Neural crest cell (in vitro differentiated cells): ENCODE measurements at regions not wholly inside any gene's neighbourhood (a gene's known extent, or its start where the extent isn't known, plus 50 kb on each side); places are given as distances from the start of the nearest gene placed in this dataset.

Experiments used
- DNase-seq: peaks from one replicate; pipeline ENCODE4 v3.0.0; 2021; ENCODE audit warnings: low read depth, mixed read lengths, low spot score
- H3K27ac Mint-ChIP-seq: one replicate; pipeline ENCODE4 v1.8.0; 2021; ENCODE audit warnings: mild to moderate bottlenecking, mixed read lengths; ENCODE audit not compliant: unreplicated experiment
- H3K27me3 Mint-ChIP-seq: 2 replicates; pipeline ENCODE4 v1.8.0; 2021; ENCODE audit warnings: low read depth, mild to moderate bottlenecking, mixed read lengths
- H3K36me3 Mint-ChIP-seq: 2 replicates; pipeline ENCODE4 v1.8.0; 2021; ENCODE audit warnings: low read depth, mild to moderate bottlenecking, mixed read lengths
- H3K4me1 Mint-ChIP-seq: 2 replicates; pipeline ENCODE4 v1.8.0; 2021; ENCODE audit warnings: mixed read lengths
- H3K4me3 Mint-ChIP-seq: one replicate; pipeline ENCODE4 v1.8.0; 2021; ENCODE audit warnings: mild to moderate bottlenecking, mixed read lengths
- H3K9me3 Mint-ChIP-seq: 2 replicates; pipeline ENCODE4 v1.8.0; 2021; ENCODE audit warnings: mixed read lengths
- CTCF ChIP-seq: fragments of 200-600 bp; sonication (generic); conservative IDR thresholded peaks from 2 replicates; pipeline ENCODE4 v1.5.0; 2021; ENCODE audit warnings: antibody characterized with exemption, mild to moderate bottlenecking

- TF ChIP-seq CTCF, result no peak
- DNase-seq, result no peak
- H3K4me3 Mint-ChIP-seq, result no peak overlapping the region
- H3K9me3 Mint-ChIP-seq, result no peaks in the 10 kb centered on the region
- H3K36me3 Mint-ChIP-seq, result no peaks in the 10 kb centered on the region
- H3K4me1 Mint-ChIP-seq, result peaks cover 35% of the 10 kb centered on the region
- H3K27ac Mint-ChIP-seq, result no peak overlapping the region
- H3K27me3 Mint-ChIP-seq, result no peaks in the 10 kb centered on the region
Observed at GRCh38 chr18:28526196-28526595, 349.3 kb upstream of the CDH2 start.

DNA sequence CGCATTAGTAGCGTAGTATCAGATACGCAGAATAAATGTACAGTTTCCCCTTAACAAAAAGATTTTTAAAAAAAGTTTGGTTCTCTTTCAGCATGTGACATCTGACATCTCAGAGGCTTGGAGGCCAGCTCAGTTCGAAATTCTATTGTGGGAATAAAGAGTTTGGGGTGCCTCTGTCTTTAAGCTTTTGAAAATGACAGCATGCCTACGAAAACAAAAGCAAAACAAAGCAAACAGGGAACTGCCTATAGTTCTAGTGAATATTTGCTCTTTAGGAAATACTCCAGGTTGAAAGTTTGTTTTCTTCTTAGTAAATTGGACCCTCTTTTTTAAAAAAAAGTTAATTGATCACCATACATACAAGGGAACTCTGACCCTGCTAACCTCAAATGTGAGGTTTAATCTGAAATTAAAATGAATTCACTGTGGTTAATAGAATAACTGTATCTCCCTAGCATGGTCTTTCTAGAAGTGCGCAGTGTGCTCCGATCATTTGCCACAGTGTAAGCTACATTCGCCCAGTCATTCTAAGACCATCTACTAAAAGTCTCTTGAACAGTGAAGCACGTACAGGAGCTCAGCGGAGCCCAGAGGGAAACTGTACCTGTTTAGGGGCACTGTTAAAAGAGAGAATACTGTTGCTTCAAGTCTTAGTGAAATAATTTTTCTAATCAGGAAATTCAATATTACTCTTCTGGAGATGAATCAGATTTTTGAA, 347.0 kb upstream of the CDH2 start:
- no peaks in the 10 kb centered on the region for H3K9me3 Mint-ChIP-seq
- no peaks in the 10 kb centered on the region for H3K36me3 Mint-ChIP-seq
- H3K27ac Mint-ChIP-seq, result peak overlapping the region; percentile 9
- TF ChIP-seq CTCF, result no peak
- DNase-seq, result no peak
- H3K27me3 Mint-ChIP-seq, result no peaks in the 10 kb centered on the region
- H3K4me3 Mint-ChIP-seq, result peak overlapping the region; percentile 3
- peaks cover 35% of the 10 kb centered on the region for H3K4me1 Mint-ChIP-seq

- no peak for DNase-seq
- peak overlapping the region; percentile 0 for H3K27ac Mint-ChIP-seq
- H3K36me3 Mint-ChIP-seq, result no peaks in the 10 kb centered on the region
- TF ChIP-seq CTCF, result no peak
- H3K4me3 Mint-ChIP-seq, result peak overlapping the region; percentile 25
- peaks cover 35% of the 10 kb centered on the region for H3K4me1 Mint-ChIP-seq
- no peaks in the 10 kb centered on the region for H3K9me3 Mint-ChIP-seq
- H3K27me3 Mint-ChIP-seq, result no peaks in the 10 kb centered on the region
Observed at GRCh38 chr18:28522236-28522635, 345.3 kb upstream of the CDH2 start.

- TF ChIP-seq CTCF, result no peak
- no peak overlapping the region for H3K4me3 Mint-ChIP-seq
- no peaks in the 10 kb centered on the region for H3K9me3 Mint-ChIP-seq
- peaks cover 32% of the 10 kb centered on the region for H3K4me1 Mint-ChIP-seq
- H3K27me3 Mint-ChIP-seq, result no peaks in the 10 kb centered on the region
- DNase-seq, result no peak
- H3K27ac Mint-ChIP-seq, result no peak overlapping the region
- no peaks in the 10 kb centered on the region for H3K36me3 Mint-ChIP-seq
Observed at GRCh38 chr18:28519997-28520396, 343.1 kb upstream of the CDH2 start.

DNA sequence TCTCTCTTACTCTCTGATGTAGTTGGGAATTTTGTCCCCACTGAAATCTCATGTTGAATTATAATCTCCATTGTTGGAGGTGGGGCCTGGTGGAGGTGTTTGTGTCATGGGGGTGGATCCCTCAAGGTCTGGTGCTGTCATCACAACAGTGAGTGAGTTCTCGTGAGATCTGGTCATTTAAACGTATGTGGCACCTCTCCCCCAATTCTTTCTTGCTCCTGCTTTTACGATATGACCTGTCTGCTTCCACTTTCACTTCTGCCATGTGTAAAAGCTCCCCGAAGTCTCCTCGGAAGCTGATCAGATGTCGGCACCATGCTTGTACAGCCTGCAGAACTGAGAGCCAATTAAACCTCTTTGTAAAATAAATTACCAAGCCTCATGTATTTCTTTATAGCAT, 337.8 kb upstream of the CDH2 start:
- no peaks in the 10 kb centered on the region for H3K27me3 Mint-ChIP-seq
- H3K36me3 Mint-ChIP-seq, result no peaks in the 10 kb centered on the region
- H3K27ac Mint-ChIP-seq, result no peak overlapping the region
- peaks cover 9% of the 10 kb centered on the region for H3K4me1 Mint-ChIP-seq
- H3K4me3 Mint-ChIP-seq, result no peak overlapping the region
- no peak for TF ChIP-seq CTCF
- no peaks in the 10 kb centered on the region for H3K9me3 Mint-ChIP-seq
- no peak for DNase-seq
